Stimulated activated CD4-positive, alpha-beta T cell treated with anti-CD3 and anti-CD28 coated beads, Interleukin-15, amount 100 ng/mL, for 1 hour (primary cell): ENCODE measurements at regions not wholly inside any gene's neighbourhood (a gene's known extent, or its start where the extent isn't known, plus 50 kb on each side); places are given as distances from the start of the nearest gene placed in this dataset.
"Not testable (repeated sequence)": the region's sequence is repeated elsewhere in the genome, so short reads cannot be mapped to it uniquely, and the experiment has no call there.

Source experiments
- DNase-seq, 2 donors: peaks; one replicate each; pipeline ENCODE4 v3.0.0-alpha.2; 2020; ENCODE audit warnings: low read depth in 1 of 2, low spot score in 1 of 2

DNA sequence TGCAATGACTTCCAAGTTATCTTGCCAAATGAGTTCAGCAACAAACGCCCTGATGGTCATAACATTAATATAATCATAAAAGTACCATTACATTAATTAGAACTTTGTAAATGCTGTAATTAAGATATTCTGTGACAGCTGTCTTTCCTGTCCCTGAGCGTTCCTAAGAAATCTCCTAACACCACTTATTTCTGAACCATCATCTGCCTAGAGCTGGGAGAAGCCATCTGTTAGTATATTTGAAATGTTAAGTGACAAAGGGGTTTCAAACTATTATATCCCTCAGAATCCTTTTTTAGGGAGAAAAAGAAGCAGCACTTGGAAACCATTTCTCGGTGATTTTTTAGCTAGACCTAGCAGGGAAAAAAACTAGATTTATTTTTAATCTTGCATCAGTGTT is 657.5 kb downstream of the FAM181B start:
- DNase-seq = no peak

DNA sequence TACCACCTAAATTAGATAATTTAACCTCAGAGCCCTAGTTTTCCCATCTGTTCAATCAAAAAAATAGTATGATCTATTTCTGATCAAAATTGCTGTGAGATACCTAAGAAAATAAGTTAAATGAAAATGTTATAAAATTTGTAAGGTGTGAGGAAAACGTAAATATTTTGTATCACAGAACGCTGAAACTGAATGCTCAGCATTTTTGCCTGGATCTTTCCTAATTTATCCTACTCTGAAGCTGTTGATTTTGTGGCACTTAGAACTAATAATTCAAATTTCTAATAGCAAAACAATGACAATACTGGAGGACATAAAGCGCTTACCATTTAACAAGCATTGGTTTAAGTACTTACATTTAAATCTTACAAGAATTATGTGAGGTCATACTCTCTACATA is 674.2 kb downstream of the FAM181B start:
- no peak for DNase-seq

DNA sequence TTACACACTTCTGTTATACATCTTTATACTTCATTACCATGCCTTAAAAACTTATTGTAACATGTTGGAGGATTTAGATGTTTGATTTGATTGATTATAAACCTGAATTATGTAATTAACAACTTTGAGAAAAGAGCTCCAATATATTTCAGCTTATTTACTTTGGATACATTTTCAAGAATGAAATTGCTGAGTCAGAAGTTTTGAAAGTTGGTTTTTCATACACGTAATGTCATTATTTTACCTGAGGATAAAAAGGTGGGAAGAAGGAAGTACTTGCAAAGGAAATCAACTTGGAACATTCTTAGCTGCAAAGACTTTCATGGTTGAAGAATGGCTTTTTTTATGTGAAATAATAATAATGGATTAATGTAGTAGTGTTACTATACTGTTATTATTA is 677.2 kb downstream of the FAM181B start:
- no peak for DNase-seq

DNA sequence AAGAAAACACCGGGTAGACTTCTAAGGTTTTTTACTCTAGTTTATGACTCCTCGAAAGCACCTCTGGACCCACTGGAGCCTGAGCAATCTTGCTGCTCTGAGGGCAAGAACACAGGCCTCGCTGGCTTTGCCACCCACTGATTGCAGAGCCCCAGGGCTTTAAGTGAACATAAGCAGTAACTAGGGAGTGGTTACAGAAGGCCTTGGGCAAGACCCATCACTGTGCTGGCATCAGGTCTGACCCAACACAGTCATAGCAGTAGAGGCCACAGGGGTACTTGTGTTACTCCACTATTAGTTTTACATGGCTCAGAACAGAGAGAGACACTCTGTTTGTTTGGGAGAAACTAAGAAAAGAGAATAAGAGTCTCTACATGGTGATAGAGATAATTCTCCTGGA is 684.5 kb downstream of the FAM181B start:
- no peak for DNase-seq

DNA sequence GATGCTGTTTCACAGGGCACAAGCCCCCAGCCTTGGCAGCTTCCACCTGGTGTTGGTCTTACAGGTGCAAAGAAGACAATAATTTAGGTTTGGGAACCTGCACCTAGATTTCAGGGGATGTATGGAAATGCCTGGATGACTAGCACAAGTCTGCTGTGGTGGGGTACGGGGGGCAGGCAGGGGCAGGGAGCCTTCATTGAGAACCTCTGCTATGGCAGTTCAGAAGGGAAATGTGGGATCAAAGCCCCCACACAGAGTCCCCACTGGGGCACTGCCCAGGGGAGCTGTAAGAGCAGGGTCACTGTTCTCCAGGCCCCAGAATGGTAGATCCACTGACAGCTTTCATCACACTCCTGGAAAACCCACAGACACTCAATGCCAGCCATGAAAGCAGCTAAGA is 686.5 kb downstream of the FAM181B start:
- DNase-seq = no peak

DNA sequence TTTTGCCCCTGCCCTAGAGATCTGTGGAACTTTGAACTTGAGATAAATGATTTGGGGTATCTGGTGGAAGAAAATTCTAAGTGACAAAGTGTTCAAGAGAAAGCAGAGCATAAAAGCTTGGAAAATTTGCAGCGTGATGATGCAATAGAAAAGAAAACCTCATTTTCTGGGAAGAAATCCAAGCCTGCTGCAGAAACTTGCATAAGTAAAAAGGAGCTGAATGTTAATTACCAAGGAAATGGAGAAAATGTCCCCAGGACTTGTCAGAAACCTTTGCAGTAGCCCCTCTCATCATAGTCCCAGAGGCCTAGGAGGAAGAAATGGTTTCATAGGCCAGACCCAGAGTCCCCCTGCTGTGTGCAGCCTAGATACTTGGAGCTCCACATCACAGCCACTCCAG is 686.9 kb downstream of the FAM181B start:
- no peak for DNase-seq

DNA sequence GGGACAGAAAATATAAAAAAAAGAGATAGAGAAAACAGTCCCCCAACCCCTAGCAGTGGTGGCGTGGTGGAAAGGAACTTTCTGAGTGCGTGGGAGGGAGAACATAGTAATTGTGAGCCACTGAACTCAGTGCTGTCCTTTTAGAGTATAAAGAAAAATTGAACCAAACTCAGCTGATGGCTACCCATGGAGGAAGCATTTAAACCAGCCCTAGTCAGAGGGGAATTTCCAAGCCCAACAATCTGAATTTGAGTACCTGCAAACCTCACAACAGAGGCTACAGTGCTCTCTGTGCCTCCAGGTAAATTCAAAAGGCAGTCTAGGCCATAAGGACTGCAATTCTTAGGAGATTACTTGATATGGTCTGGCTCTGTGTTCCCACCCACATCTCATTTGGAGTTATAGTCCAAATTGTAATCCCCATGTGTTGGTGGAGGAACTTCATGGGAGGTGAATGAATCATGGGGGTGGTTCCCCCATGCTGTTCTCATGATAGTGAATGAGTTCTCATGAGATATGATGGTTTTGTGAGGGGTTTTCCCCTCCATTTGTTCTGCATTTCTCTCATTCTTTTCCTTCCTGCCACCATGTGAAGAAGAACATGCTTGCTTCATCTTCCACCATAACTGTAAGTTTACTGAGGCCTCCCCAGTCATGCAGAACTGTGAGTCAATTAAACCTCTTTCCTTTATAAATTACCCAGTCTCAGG is 687.8 kb downstream of the FAM181B start:
- DNase-seq = no peak

DNA sequence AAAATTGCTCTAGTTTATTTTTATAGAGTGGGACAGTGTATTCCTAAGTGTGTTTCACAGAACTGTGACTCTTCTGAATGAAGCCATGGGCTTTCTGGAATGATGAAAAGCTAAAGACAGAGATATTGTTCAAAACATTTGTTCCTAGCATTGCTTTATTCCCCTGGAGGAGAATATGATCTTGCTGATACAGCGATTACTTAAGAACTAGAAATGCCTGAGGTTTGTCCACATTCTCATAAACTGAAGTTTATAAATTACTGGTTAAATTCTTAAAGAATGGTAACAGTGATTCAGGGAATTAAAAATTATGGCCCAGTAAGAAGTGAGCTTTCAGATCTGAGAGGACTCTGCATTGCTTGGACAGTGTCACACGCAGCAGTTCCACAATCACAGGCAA is 690.3 kb downstream of the FAM181B start:
- no peak for DNase-seq

DNA sequence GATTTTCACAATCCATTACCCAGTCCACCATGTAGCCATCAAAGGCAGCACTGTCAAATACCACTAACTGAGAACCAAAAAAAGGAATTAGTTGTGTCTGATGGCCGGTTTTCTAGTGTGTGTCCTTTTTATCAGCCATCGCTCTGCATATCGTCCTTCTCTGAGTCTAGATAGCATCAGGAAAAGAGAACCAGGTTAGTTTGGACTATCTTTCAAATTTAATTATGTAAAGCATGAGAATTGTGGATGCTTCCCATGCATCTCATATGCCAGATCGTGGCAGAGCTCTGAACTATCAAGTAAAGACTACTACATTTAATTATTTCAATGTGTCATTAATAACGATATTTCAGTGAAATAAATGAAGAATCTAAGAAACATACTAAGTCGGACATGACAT is 691.9 kb downstream of the FAM181B start:
- no peak for DNase-seq

DNA sequence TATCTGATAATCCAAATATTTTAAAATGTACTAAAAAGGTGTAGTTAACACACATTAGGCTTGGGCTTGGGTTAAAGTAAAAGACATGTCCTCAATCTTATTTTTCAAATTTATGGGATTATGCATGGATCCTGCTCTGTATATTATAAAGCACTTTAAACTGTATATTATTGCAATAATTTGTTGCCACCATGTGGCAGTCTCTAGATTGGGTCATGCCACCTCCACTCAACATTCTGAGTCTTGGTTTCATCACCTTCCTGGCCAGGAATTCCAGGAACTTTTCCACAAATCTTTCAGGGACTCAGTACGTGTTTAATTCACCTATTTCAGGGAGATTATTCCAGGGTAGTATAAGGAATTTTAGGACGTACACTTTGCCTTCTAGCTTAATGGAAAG is 695.5 kb downstream of the FAM181B start:
- no peak for DNase-seq

DNA sequence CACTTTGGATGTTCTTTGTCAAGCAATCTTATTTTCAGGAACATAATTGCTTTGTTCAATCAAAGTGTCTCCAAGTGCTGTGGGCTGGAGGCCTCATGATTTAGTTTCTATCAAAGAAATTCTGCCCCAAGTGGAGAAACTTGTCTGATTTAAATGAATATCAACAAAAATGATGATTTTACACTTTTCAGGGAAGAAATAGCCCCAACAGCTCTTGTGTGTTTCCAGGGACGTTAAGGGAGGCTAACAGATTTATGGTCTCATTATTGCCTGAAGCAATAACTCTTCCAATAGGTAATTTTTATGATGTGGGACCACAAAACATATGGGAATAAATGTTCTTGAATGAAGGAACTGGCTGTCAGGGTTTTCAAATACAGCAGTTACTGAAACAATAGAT is 699.1 kb downstream of the FAM181B start:
- no peak for DNase-seq

DNA sequence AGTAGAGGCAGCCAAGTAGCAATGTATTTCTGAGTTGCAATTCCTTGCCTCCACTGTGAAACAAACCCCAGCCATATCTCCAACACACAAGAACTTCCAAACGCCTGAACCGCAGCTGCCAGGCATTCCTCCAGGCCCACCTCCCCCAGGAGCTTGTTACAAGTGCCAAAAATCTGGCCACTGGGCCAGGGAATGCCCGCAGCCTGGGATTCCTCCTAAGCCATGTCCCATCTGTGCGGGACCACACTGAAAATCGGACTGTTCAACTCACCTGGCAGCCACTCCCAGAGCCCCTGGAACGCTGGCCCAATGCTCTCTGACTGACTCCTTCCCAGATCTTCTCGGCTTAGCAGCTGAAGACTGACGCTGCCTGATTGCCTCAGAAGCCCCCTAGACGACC is 706.3 kb downstream of the FAM181B start:
- DNase-seq = not testable (repeated sequence)

DNA sequence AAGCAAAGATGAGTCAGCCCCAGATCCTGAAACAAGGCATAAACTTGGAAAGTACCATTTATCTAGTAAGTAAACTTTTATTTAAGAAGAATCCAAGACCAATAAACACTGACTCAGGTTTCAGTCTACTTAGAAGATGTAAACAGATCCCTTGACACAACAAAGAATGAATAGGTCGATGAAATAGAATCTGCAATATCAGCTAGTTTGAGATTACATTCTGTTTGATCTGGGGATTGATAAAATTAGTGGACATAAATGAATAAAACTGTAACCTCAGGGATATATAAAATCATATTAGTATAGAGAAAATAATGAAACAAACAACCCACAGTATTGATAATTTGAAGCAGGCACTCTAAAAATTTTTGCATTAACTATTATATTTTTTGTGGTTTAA is 708.9 kb downstream of the FAM181B start:
- no peak for DNase-seq

DNA sequence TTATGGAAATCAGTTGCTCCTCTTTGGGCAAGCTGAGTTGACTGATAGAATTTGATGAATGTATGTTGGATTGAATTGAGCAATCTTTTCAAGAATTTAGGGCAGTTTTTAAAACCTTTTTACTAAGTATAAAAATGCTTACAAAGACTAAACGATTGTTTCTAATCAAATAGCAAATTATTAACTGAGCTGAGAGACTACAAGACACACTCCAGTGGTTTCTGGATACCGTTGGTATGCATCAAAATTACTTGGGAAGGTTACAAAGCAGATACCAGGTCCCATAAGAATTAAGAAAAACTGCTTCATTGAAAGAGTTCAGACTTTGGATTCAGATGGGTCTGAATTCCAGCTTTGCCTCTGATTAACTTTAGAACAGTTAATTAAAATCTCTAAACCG is 721.4 kb downstream of the FAM181B start:
- DNase-seq = no peak

DNA sequence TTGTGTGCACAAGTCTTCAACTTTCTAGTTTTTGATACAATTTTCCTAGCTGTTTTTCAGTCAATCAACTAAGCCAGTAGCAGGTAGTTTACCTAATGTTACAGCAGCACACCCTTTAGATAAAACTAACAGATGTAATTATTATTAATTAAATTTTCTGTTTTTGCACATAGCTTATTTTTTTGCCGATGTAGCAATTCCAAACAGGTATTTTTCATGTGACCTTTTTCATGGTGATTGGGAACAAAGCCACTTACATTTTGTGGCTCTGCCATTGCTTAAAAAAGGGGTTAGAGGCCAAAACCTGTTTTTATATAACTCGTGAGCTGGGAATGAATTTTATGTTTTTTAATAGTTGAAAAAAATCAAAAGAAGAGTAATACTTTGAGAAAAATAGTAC is 724.5 kb downstream of the FAM181B start:
- no peak for DNase-seq

DNA sequence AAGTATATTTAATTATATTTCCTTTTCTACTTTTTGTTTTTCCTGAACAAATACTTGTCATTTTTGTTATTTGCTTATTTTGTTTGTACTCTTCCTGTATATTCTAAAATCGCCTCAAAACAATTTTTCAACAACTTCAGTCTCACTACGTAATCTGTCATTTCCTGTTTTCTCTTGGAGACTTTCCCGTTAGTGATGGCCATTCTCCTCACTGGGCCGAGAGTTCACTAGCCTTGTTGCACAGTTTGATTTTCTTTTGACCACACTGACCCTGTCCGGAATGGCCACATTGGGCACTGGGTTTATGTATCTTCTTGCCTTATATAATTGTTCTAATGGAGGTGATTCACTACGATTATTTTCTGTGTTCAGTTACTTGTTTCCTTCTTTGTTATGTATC is 726.1 kb downstream of the FAM181B start:
- no peak for DNase-seq

DNA sequence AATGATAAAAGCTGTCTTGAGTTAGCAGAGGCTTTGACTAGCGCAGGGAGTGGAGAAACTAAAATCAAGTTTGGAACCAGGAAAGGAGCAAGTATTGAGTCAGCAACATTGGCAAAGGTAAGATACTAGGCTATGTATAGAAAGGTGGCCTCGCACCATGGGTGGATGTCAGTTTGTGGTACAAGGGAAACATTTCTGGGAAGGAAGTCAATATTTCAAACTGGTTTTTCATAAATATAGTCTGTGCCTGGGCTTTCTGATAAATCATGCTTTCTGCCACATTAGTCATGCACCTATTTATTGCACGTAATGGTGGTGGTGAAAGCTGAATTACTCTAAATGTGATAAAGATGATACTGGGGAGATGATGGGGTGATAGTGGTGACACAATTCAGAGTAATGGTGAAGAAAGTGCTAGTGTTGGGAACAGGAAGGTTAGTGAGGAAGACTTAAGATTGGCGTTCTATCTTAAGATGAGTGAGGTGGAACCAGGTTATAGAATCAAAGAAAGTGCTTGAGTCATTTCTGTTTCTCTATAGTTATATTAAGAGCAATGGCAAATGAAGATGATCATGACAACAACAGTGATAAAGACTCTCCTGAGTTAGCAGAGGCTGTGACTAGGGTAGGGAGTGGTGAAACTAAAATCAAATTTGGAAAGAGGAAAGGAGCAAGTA is 729.0 kb downstream of the FAM181B start:
- DNase-seq = no peak

DNA sequence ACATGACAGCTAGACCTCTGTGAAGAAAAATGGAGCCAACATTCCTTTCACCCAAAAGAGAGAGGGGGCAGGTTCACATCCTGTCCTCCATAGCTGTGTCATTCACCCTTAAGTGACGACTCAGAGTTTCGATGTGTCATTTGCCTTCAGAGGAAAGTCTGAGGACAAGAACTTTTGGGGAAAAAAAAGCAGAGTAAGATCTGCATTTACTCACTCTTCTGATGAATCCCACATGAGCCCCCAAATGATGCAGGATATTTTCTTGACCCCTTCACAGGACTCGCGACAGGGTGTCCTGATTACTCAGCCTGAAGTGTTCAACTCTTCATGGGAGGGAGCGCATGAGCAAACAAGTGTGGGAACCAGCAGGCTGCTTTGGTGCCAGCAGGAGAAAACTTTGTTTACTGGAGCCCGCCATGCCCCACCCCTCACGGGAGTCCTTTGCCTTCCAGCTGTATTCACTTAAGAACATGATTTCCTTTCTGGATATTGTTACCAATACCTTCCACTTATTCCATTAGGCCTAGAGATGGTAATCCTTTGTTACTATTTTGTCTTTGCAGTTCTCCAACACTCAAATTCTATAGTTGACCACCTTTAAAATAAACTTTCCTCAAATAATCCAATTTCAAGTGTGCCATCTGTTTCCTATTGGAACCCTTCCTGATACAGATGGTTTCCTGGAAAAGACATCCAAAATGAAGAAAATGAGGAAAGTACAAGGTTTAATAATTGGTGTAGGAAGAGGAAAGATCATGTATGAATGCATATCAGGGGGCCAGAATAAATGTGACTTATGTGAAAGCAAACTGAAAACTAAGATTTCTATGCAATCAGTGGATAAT is 729.8 kb downstream of the FAM181B start:
- DNase-seq = no peak

DNA sequence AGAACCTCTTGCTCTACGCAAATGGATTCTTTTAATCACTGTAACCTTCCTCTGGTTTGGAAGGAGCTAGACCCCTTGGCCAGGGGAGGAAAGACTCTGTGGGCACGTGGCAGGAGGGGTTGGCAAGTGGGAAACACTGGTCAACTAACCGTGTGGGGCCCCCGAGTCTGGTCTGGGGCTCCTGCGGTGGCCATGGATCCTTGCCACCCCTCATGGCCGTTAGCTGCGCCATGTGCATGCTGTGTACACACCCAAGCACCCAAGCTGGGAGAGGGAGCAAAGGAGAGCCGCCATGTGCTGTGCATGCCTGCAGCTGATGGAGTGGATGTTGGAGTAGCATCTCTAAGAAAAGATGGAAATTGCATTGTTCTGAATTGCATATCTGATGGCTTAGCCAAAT is 730.6 kb downstream of the FAM181B start:
- no peak for DNase-seq

DNA sequence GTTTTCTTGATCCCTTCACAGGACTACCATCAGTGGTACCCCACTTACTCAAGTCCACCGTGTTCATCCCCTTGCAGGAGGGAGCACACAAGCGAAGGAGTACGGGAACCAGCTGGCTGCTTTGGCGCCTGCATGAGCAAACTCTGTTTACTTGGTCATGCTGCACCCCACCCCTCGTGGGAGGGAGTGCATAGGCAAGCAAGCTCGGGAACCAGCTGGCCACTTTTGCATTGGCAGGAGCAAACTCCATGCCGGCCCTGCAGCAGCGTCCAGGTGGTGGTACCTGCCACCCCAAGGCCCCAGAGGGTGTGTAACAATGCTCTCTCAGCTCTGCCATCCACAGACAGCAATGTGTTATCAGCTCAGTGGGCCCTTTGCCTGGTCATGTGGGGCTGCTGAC is 737.8 kb downstream of the FAM181B start:
- DNase-seq = no peak

DNA sequence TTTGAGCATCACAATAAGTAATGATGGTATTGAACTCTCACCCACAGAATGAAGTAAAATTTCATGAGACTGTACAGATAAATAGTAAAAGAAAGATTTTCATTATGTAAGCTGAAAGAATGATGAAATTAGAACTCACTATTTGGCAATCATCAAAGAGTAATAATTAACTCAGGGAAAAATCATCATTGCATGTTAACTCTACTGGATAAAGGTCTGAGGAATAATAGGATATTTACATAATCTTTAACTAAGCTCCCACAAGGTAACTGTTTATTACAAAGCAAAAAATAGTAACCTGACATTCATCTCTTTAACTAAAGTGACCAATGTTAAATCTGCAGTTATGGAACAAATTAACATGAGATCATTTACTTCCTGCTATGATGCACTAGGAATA is 739.9 kb downstream of the FAM181B start:
- DNase-seq = no peak
